Activated T-helper 2 cell treated with anti-CD3 and anti-CD28 coated beads, Interferon-gamma antibody, Interleukin-2, Interleukin-4, amounts not matched to agents 10 μg/mL and 5 μg/mL and 100 μg/mL, durations not matched to agents 14 hours and 24 hours and 36 hours (primary cell): ENCODE measurements at regions not wholly inside any gene's neighbourhood (a gene's known extent, or its start where the extent isn't known, plus 50 kb on each side); places are given as distances from the start of the nearest gene placed in this dataset.

Source experiments
- DNase-seq: peaks from one replicate; pipeline ENCODE4 v3.0.0; 2021; ENCODE audit warnings: low spot score
- H3K27ac Mint-ChIP-seq: one replicate; pipeline ENCODE4 v1.8.0; 2021; ENCODE audit warnings: mixed read lengths
- H3K27me3 Mint-ChIP-seq: one replicate; pipeline ENCODE4 v1.8.0; 2021; ENCODE audit warnings: low read depth, mixed read lengths
- H3K36me3 Mint-ChIP-seq: one replicate; pipeline ENCODE4 v1.8.0; 2021; ENCODE audit warnings: low read depth, mixed read lengths
- H3K4me1 Mint-ChIP-seq: one replicate; pipeline ENCODE4 v1.8.0; 2021; ENCODE audit warnings: low read depth, mixed read lengths
- H3K4me3 Mint-ChIP-seq: one replicate; pipeline ENCODE4 v1.8.0; 2021; ENCODE audit warnings: low read depth, mild to moderate bottlenecking, moderate library complexity, mixed read lengths
- H3K9me3 Mint-ChIP-seq: one replicate; pipeline ENCODE4 v1.8.0; 2021; ENCODE audit warnings: mixed read lengths
- intact Hi-C: fragments of 100-400 bp; cut with micrococcal nuclease; formaldehyde crosslinking; loops from one replicate; pipeline ENCODE4 v1.15.1; 2023

GRCh38 chr20:59390437-59390836 lies 90.0 kb downstream of the EDN3 start:
- peaks cover 2% of the 10 kb centered on the region for H3K4me1 Mint-ChIP-seq
- H3K36me3 Mint-ChIP-seq, result no peaks in the 10 kb centered on the region
- no peaks in the 10 kb centered on the region for H3K9me3 Mint-ChIP-seq
- intact Hi-C loops, result no loop called here
- H3K27me3 Mint-ChIP-seq, result peaks cover 4% of the 10 kb centered on the region
- no peak overlapping the region for H3K4me3 Mint-ChIP-seq
- DNase-seq, result no peak
- no peak overlapping the region for H3K27ac Mint-ChIP-seq

- Mint-ChIP-seq H3K27ac (no peak overlapping the region), H3K36me3 (no peaks in the 10 kb centered on the region), H3K9me3 (no peaks in the 10 kb centered on the region), H3K4me3 (no peak overlapping the region), H3K27me3 (peaks cover 4% of the 10 kb centered on the region), H3K4me1 (no peaks in the 10 kb centered on the region)
- intact Hi-C loops, result no loop called here
- DNase-seq, result no peak
Observed at GRCh38 chr20:59391975-59392374, 91.6 kb downstream of the EDN3 start.

DNA sequence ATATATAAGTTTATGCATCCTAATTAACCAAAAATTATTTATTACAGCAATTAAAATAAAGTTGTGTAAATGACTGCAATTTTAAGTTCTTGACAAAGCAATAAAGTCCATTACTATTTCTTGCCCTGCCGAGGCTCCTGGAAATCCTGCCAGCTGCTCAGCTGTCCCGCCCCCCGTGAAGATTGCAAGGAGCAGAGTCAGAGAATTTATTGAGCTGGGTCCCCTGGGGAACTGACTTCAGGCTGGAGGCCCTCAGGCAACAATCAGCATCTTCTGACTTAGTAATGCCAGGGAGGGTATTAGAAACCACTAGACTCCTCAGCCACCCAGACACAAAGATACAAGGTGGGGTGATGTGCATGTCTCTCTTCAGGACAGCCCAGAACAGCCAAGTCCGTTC lies 92.3 kb downstream of the EDN3 start:
- Mint-ChIP-seq H3K27ac (no peak overlapping the region), H3K4me1 (no peaks in the 10 kb centered on the region), H3K9me3 (no peaks in the 10 kb centered on the region), H3K4me3 (no peak overlapping the region), H3K27me3 (peaks cover 4% of the 10 kb centered on the region), H3K36me3 (no peaks in the 10 kb centered on the region)
- intact Hi-C loops, result no loop called here
- no peak for DNase-seq

DNA sequence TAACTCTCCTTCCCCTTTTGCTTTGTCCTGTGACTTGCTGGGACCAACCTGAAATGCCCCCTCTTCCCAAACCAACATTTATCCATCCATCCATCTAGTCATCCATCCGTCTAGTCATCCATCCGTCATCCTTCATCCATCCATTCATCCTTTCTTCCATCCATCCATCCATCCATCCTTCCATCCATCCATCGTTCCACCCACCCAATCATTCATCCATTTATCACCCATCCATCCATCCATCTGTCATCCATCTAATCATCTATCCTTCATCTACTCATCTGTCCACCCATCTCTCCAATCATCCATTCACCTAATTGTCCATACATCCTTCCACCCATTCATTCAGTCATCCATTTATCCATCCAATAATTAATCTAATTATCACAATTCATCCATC lies 92.7 kb downstream of the EDN3 start:
- H3K4me3 Mint-ChIP-seq, result no peak overlapping the region
- H3K36me3 Mint-ChIP-seq, result no peaks in the 10 kb centered on the region
- no peaks in the 10 kb centered on the region for H3K4me1 Mint-ChIP-seq
- H3K27ac Mint-ChIP-seq, result no peak overlapping the region
- intact Hi-C loops, result no loop called here
- no peaks in the 10 kb centered on the region for H3K9me3 Mint-ChIP-seq
- DNase-seq, result no peak
- H3K27me3 Mint-ChIP-seq, result peaks cover 4% of the 10 kb centered on the region

- Mint-ChIP-seq H3K36me3 (no peaks in the 10 kb centered on the region), H3K9me3 (no peaks in the 10 kb centered on the region), H3K27me3 (peaks cover 4% of the 10 kb centered on the region), H3K27ac (no peak overlapping the region), H3K4me3 (no peak overlapping the region), H3K4me1 (no peaks in the 10 kb centered on the region)
- no peak for DNase-seq
- intact Hi-C loops, result no loop called here
Observed at GRCh38 chr20:59395729-59396128, 95.3 kb downstream of the EDN3 start.

DNA sequence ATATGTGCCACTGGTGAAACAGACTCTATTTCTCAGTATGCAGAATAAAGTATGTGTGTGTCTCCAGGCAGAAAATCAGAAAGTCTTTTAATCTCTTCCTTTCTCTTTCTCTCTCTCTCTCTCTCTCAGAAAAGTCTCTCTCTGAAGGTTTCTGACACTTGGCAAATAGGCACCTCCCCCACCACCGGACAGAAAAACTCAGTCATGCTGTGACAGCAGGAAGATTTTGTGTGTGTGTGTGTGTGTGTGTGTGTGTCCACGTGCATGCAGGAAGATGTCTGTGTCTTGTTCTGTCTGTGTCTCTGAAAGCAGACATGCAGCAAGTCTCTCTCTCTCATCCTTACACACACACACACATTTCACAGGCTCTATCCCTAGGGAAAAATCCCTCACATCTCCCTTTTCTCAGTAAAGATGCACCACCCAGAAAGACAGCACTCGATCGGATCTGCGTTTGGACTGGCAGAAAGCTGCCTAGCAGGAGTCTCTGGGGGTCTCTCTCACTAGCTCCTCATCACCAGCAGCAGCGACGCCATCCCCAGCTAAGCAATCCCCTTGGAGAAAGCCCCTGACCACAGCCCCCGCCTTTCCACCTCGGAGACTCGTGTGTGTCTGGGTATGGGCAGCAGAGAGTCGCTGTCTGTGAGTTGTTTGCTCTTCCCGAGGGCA lies 98.3 kb downstream of the EDN3 start:
- Mint-ChIP-seq H3K27ac (no peak overlapping the region), H3K27me3 (peaks cover 2% of the 10 kb centered on the region), H3K4me3 (no peak overlapping the region), H3K4me1 (no peaks in the 10 kb centered on the region), H3K36me3 (no peaks in the 10 kb centered on the region), H3K9me3 (no peaks in the 10 kb centered on the region)
- no peak for DNase-seq
- intact Hi-C loops, result no loop called here

- no peak overlapping the region for H3K4me3 Mint-ChIP-seq
Observed at GRCh38 chr20:59399426-59400099, 99.2 kb downstream of the EDN3 start.

DNA sequence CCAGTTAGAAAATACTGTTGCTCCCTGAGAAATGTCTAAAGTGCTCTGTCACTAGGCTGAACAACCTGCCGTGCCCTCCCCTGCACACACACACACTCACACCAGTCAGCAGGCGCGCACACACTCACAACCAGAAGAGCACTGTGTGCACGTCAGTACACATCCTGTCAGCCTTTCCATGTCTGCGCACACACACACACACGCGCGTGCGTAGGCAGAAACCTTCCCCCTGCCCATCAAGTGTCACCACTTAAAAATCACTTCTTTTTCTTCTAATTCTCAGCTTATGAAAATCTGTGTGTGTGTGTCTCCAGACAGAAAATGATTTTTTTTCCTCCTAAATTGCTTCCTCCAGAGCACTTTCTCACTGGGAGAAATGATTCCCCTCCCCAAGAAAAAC lies 100.3 kb downstream of the EDN3 start:
- Mint-ChIP-seq H3K4me1 (no peaks in the 10 kb centered on the region), H3K4me3 (no peak overlapping the region), H3K27me3 (peaks cover 10% of the 10 kb centered on the region), H3K27ac (no peak overlapping the region), H3K9me3 (no peaks in the 10 kb centered on the region), H3K36me3 (no peaks in the 10 kb centered on the region)
- intact Hi-C loops, result loop anchor here (5.0 to 10.0 kb wide), 3 partner anchors 176 to 548 kb away; partner anchors contain the start of genes GNAS and GNAS-AS1
- no peak for DNase-seq

More at GRCh38 chr20:59399426-59400099, 99.2 kb downstream of the EDN3 start:
- Mint-ChIP-seq H3K9me3 (no peaks in the 10 kb centered on the region), H3K27me3 (peaks cover 2% of the 10 kb centered on the region), H3K4me1 (no peaks in the 10 kb centered on the region), H3K27ac (no peak overlapping the region), H3K36me3 (no peaks in the 10 kb centered on the region)
- no peak for DNase-seq
- intact Hi-C loops, result loop anchor here (5.0 to 10.0 kb wide), 3 partner anchors 175 to 547 kb away; partner anchors contain the start of genes GNAS and GNAS-AS1

- intact Hi-C loops, result loop anchor here (5.0 to 10.0 kb wide), 3 partner anchors 178 to 550 kb away; partner anchors contain the start of genes GNAS and GNAS-AS1
- Mint-ChIP-seq H3K4me1 (no peaks in the 10 kb centered on the region), H3K27ac (no peak overlapping the region), H3K9me3 (no peaks in the 10 kb centered on the region), H3K36me3 (no peaks in the 10 kb centered on the region), H3K27me3 (peaks cover 14% of the 10 kb centered on the region), H3K4me3 (no peak overlapping the region)
- no peak for DNase-seq
Observed at GRCh38 chr20:59402681-59403080, 102.3 kb downstream of the EDN3 start.

DNA sequence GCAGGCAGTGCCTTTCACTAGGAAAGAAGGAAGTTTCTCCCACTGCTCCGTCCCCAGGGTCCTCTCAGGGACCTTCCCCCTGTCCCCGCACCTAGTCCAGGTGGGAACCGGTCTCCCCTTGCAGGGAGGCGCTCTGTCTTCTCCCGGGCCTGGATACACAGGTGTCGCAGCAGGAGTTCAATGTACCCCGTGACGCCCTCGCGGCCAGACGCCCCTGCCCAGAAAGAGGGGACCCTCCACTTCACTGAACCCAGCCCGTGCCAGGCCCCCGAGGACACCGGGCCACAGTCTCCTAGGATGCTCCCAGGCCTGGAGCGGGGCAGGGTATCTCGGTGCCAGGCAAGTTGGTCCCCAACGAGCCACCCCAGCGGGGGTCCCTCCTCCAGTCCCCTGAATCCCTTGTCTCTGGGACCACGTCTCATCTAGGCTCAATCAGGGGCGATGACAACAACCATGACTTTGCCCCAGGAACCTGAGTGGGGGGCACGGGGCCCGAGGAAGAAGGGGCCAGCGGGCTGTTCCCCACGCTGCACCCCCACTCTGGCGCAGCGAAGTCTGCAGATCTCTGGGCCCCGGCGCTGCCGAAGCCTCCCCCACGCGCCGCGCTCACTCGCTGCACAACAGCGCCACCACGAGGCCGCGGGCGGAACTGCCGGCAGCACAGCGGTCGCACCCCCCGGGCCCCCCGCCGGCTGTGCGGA lies 103.0 kb downstream of the EDN3 start:
- H3K4me1 Mint-ChIP-seq, result no peaks in the 10 kb centered on the region
- peak; percentile 55 for DNase-seq
- H3K27ac Mint-ChIP-seq, result no peak overlapping the region
- H3K36me3 Mint-ChIP-seq, result no peaks in the 10 kb centered on the region
- H3K4me3 Mint-ChIP-seq, result no peak overlapping the region
- intact Hi-C loops, result loop anchor here (5.0 to 10.0 kb wide), 3 partner anchors 179 to 551 kb away; partner anchors contain the start of genes GNAS and GNAS-AS1
- peaks cover 14% of the 10 kb centered on the region for H3K27me3 Mint-ChIP-seq
- H3K9me3 Mint-ChIP-seq, result no peaks in the 10 kb centered on the region

GRCh38 chr20:59403962-59404314 lies 103.5 kb downstream of the EDN3 start:
- Mint-ChIP-seq H3K27ac (no peak overlapping the region), H3K9me3 (no peaks in the 10 kb centered on the region), H3K27me3 (peaks cover 14% of the 10 kb centered on the region), H3K4me1 (no peaks in the 10 kb centered on the region), H3K36me3 (no peaks in the 10 kb centered on the region), H3K4me3 (no peak overlapping the region)
- DNase-seq, result no peak
- intact Hi-C loops, result loop anchor here (5.0 to 10.0 kb wide), 3 partner anchors 179 to 552 kb away; partner anchors contain the start of genes GNAS and GNAS-AS1

DNA sequence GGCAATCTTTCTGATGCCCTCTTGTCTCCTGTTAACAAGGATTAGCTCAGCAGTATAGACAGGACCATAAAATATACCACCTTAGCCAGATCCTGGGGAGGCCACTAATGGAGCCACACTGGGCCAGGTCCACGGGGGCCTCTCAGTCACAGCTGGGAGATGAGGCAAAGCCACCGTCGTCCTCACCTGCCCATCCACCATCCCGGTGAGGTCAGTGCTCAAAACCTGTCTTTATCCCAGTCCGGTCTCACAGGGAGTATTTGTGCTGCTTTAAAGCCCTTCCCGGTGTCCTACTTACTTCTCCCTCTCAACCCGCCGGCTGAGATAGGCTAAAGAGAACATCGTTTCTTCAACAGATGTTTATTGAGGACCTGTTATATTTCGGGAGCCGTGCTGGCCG lies 104.3 kb downstream of the EDN3 start:
- H3K4me3 Mint-ChIP-seq, result no peak overlapping the region
- peaks cover 14% of the 10 kb centered on the region for H3K27me3 Mint-ChIP-seq
- H3K36me3 Mint-ChIP-seq, result no peaks in the 10 kb centered on the region
- H3K4me1 Mint-ChIP-seq, result no peaks in the 10 kb centered on the region
- no peak for DNase-seq
- intact Hi-C loops, result loop anchor here (5.0 to 10.0 kb wide), 3 partner anchors 180 to 552 kb away; partner anchors contain the start of genes GNAS and GNAS-AS1
- H3K9me3 Mint-ChIP-seq, result no peaks in the 10 kb centered on the region
- no peak overlapping the region for H3K27ac Mint-ChIP-seq
